GM19328 (cell line): ENCODE measurements at regions not wholly inside any gene's neighbourhood (a gene's known extent, or its start where the extent isn't known, plus 50 kb on each side); places are given as distances from the start of the nearest gene placed in this dataset.

ENCODE experiments used
- ATAC-seq: cut with Tn5 transposase; IDR thresholded peaks from one replicate; pipeline ENCODE4 v1.9.1; 2021; ENCODE audit warnings: mild to moderate bottlenecking, moderate library complexity; ENCODE audit not compliant: unreplicated experiment

DNA sequence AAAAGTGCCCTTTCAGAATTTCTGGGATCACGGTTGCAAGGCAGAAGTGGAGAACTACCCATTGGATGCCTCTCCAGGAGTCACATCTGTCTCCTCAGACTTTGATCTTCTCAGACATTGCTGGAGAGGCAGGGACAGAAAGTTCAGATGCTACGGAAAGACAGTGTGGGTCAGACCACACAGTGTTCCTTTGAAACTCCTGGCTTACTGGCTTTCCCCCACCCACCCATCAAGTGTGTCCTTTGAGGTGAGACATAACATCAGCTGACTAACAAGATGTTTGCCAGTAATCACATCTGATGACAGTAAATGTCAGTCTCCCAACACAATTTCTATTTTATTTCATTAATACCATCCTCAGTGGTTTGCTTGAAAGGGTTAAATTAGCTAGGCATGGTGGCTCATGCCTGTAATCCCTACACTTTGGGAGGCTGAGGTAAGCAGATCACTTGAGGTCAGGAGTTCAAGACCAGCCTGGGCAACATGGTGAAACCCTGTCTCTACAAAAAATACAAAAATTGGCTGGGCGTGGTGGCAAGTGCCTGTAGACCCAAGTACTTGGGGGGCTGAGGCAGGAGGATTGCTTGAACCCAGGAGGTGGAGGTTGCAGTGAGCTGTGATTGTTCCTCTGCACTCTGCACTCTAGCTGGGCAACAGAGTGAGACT, 67.2 kb upstream of the SNX9 start:
- no peak for ATAC-seq

GRCh38 chr6:157756708-157757429, 66.2 kb upstream of the SNX9 start:
- no peak for ATAC-seq

DNA sequence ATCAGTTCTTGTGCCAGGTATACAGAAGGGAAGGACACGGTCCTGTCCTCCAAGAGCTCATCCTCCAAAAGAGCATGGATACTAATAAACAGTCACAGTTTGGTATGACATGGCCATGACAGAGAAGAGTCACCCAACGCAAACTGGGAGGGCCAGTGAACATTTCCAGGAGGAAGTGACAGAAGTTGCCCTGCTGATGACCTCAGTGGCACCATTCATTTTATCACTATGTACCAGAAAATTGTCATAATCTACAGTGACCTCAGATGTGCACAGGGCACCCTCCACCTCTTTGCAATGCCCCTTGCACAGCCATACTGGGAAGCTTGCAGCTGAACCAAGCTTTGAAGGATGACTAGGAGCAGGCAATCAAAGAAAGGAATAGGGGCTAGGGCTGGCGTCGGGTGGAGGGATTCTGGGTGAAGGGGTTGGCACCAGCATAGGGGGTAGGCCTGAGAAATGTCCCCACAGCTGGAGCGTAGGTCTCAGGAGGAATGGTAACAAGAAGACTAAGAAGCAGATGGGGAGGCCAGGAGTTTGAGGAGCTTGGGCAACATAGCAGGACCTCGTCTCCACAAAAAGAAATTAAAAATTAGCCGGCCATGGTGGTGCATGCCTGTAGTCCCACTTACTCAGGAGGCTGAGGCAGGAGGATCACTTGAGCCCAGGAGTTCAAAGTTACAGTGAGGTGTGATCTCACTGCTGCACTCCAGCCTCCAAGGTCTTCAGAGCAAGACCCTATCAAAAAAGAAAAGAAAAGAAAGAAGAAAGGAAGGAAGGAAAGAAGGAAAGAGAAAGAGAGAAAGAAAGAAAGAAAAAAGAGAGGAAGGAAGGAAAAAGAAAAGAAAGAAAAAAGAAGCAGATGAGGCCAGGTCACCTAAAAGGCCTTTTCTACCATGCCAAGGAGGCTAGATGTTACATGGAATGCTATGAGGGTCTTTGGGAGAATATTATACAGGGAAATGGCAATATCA, 65.3 kb upstream of the SNX9 start:
- no peak for ATAC-seq

GRCh38 chr6:157758516-157759023, 64.5 kb upstream of the SNX9 start:
- ATAC-seq: no peak

- ATAC-seq: no peak
Observed at GRCh38 chr6:157759028-157759427, 64.0 kb upstream of the SNX9 start.

DNA sequence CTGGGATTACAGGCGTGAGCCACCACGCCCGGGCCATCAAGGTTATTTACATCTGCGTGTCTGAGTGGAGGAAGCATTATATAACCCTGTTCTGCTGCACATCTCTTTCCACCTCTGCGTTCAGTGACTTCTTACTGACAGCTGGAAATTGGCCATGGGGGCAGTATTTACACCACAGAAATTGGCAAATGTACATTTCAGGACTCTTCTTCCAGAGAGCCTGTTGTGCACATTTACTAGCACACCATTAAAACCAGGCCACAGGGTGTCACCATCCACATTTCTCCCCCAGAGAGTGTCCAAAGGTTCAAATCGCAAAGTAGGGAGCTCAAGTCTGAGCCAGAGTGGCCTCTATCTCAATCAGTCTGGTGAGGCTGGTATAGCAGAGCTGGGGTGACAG, 62.9 kb upstream of the SNX9 start:
- no peak for ATAC-seq

GRCh38 chr6:157760589-157761330, 62.3 kb upstream of the SNX9 start:
- no peak for ATAC-seq

- ATAC-seq: peak; percentile 38
Observed at GRCh38 chr6:157761331-157761921, 61.6 kb upstream of the SNX9 start.

DNA sequence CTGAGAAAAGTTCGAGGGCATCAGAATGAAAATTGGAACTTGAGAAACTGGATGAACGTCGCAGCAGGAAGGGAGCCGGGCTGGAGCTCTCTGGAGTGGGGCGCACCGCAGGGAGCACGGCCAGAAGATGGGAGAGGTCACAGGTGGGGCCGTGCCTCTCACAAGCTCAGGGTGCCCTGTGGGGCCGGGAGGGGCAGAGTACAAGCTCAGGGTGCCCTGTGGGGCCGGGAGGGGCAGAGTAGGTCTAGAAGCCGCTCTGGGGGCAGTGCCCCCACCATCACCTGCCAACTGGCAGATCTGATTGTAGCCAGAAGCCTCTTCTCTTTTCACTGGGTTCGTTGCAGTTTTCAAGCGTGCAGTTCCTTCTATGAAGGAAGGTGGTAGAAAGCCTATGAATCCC, 61.1 kb upstream of the SNX9 start:
- ATAC-seq: no peak

DNA sequence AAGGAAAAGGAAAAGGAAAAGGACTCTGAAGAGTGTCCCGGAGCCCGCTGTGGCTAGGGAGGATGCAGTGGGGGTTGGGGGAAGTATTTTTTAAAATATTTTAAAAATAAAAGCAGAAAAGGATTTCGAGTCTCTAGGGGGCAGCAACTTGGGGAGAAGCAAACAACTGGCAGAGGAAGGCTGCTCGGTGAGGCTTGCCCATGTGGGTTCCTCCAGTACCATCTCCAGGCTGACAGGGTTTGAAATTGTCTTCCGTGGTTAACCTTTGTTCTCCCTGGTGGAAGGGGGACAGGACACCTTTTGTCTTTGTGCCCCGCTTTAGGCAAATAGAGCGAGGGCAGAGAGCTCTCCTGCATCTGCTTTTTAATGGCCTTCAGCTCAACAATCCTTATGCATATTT, 60.4 kb upstream of the SNX9 start:
- no peak for ATAC-seq

DNA sequence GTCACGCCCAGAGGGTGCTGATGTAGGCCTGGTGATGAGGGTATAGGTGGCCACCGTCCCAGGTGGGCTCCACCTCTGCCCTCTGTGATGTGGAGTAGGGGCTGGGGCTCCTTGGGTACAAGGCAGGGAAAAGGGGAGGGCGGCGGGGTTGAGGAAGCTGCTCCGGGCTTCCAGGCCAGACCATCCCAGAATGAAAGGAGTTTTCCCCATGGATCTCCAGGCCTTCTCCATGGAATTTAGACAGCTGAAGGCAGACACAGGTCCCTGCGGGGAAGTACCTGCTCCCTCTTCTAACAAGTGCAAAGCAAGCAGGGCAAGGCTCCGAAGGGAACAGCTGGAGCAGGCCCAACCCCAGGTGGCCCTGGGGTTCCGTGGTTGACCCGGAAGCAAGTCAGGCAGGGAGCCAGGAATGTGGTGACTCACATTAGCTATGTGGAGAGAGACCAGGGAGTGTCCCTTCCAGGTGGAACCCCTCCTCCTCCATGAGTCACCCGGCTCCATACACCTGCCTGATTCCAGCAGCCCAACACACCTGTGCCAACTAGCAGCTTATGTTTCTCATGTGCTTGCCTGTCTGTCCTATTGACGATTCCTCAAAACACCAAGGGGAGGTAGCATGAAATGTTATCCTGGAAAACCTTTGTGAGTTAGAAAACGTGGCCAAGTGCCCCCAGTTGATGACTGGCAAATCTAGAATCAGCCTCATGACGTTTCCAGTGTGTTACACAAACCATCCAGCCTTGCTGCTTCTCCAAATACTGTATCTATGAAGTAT, 59.7 kb upstream of the SNX9 start:
- ATAC-seq: no peak

GRCh38 chr6:157763904-157764177, 59.2 kb upstream of the SNX9 start:
- peak; percentile 16 for ATAC-seq

- ATAC-seq: peak; percentile 56
Observed at GRCh38 chr6:157764178-157765068, 58.6 kb upstream of the SNX9 start.

DNA sequence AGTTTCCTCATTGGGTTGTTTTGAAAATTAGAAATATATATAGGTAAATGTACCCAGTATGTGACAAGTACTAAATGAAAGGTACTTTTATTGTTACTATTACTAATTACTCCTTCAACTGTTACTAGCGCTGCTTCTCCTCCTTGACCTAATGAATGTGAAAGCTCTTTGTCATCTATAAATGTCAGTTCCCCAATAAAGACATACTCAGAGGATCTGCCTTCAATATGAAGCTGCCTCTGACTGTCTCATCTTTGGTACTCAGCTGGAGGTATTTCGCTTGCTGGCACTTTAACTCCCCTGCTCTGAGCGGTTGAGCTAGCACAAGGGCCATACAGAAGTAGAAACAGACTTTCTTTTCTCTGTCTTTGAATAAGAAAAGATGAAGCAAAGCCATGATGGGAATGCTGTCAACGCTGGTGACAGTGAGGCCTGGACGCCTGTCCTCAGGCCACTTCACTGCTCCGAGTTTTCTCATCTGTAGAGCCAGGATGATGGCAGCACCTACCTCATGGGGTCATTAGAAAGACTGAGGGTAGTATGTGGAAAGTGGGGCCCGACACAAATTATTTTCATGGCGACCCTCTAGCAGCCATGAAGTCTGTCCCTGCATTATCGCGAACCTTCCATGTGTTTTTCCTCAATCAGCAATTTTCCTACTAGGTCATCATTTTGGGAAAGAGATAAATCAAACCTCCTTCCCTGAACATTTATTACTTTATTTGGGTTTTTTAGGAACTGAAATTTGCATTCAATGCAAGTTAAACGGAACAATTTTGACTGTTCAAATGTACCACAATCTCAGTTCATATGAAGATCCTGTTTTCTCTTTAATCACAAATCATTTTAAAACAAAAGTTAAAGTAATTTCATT, 55.9 kb upstream of the SNX9 start:
- no peak for ATAC-seq

GRCh38 chr6:157767775-157768156, 55.3 kb upstream of the SNX9 start:
- ATAC-seq: no peak

GRCh38 chr6:157768304-157768703, 54.7 kb upstream of the SNX9 start:
- no peak for ATAC-seq

- ATAC-seq: no peak
Observed at GRCh38 chr6:157768863-157769551, 54.0 kb upstream of the SNX9 start.
